GM23338 (cell line): ENCODE measurements at regions not wholly inside any gene's neighbourhood (a gene's known extent, or its start where the extent isn't known, plus 50 kb on each side); places are given as distances from the start of the nearest gene placed in this dataset.

ENCODE experiments used
- ATAC-seq: fragments of 200-7000 bp; cut with Tn5 transposase; 3 replicates; pipeline ENCODE4 v1.9.1; 2020
- DNase-seq: peaks from one replicate; pipeline ENCODE4 v3.0.0-alpha.2; 2015; ENCODE audit warnings: low spot score
- H2AFZ ChIP-seq: fragments of 200-600 bp; sonication (generic); 2 replicates; pipeline ENCODE4 v1.8.0; 2016; ENCODE audit warnings: antibody characterized with exemption, mild to moderate bottlenecking, moderate library complexity
- H3F3A ChIP-seq: fragments of 200-600 bp; sonication (generic); replicated peaks from 2 replicates; pipeline ENCODE4 v1.8.0; 2017; ENCODE audit warnings: antibody characterized with exemption, mixed run types, low read depth
- H3K27ac ChIP-seq: fragments of 200-600 bp; sonication (generic); 2 replicates; pipeline ENCODE4 v1.6.1; 2016; ENCODE audit warnings: low read depth
- H3K27me3 ChIP-seq: fragments of 200-600 bp; sonication (generic); 2 replicates; pipeline ENCODE4 v1.8.0; 2016; ENCODE audit warnings: mild to moderate bottlenecking, mixed run types, moderate library complexity; ENCODE audit not compliant: insufficient read depth
- H3K36me3 ChIP-seq: fragments of 200-600 bp; sonication (generic); 2 replicates; pipeline ENCODE4 v1.8.0; 2016; ENCODE audit warnings: mild to moderate bottlenecking; ENCODE audit not compliant: insufficient read depth
- H3K4me1 ChIP-seq: fragments of 200-600 bp; sonication (generic); 2 replicates; pipeline ENCODE4 v1.8.0; 2016; ENCODE audit warnings: mild to moderate bottlenecking, moderate library complexity; ENCODE audit not compliant: insufficient read depth
- H3K4me2 ChIP-seq: fragments of 200-600 bp; sonication (generic); 2 replicates; pipeline ENCODE4 v1.7.1; 2017; ENCODE audit warnings: mixed run types
- H3K4me3 ChIP-seq: fragments of 200-600 bp; sonication (generic); 2 replicates; pipeline ENCODE4 v1.6.1; 2016; ENCODE audit warnings: mixed run types
- H3K79me2 ChIP-seq: fragments of 200-600 bp; sonication (generic); replicated peaks from 2 replicates; pipeline ENCODE4 v1.8.0; 2017; ENCODE audit warnings: mild to moderate bottlenecking; ENCODE audit not compliant: insufficient read depth
- H3K9me2 ChIP-seq: fragments of 200-600 bp; sonication (generic); 2 replicates; pipeline ENCODE4 v1.8.0; 2017; ENCODE audit not compliant: insufficient read depth
- H4K20me1 ChIP-seq: fragments of 200-600 bp; sonication (generic); replicated peaks from 2 replicates; pipeline ENCODE4 v1.8.0; 2017; ENCODE audit warnings: mild to moderate bottlenecking; ENCODE audit not compliant: insufficient read depth
- H3K27ac Mint-ChIP-seq: 2 replicates; pipeline ENCODE4 v1.8.0; 2020; ENCODE audit warnings: inconsistent platforms, mild to moderate bottlenecking, moderate library complexity, mixed read lengths
- H3K27me3 Mint-ChIP-seq: 3 replicates; pipeline ENCODE4 v1.8.0; 2022; ENCODE audit warnings: low read depth, mild to moderate bottlenecking, moderate library complexity, mixed read lengths, inconsistent platforms; ENCODE audit not compliant: insufficient read depth, poor library complexity
- H3K36me3 Mint-ChIP-seq: 3 replicates; pipeline ENCODE4 v1.8.0; 2021; ENCODE audit warnings: low read depth, mild to moderate bottlenecking, inconsistent platforms, moderate library complexity, mixed read lengths
- H3K4me1 Mint-ChIP-seq: 3 replicates; pipeline ENCODE4 v1.8.0; 2020; ENCODE audit warnings: mild to moderate bottlenecking, inconsistent platforms, mixed read lengths
- H3K4me3 Mint-ChIP-seq: 3 replicates; pipeline ENCODE4 v1.8.0; 2021; ENCODE audit warnings: moderate library complexity, mild to moderate bottlenecking, inconsistent platforms, mixed read lengths
- H3K9me3 Mint-ChIP-seq: 3 replicates; pipeline ENCODE4 v1.8.0; 2020; ENCODE audit warnings: moderate library complexity, mild to moderate bottlenecking, inconsistent platforms, mixed read lengths
- EZH2 ChIP-seq: fragments of 200-600 bp; sonication (generic); IDR thresholded peaks from one replicate; pipeline ENCODE4 v1.8.0; 2017; ENCODE audit warnings: antibody characterized with exemption, mild to moderate bottlenecking, low read depth; ENCODE audit not compliant: unreplicated experiment
- EZH2phosphoT487 ChIP-seq: fragments of 200-600 bp; sonication (generic); IDR thresholded peaks from one replicate; pipeline ENCODE4 v1.8.1; 2018; ENCODE audit warnings: antibody characterized with exemption; ENCODE audit not compliant: unreplicated experiment
- JUNB ChIP-seq: IDR thresholded peaks from one replicate; pipeline ENCODE4 v1.6.1; 2016; ENCODE audit warnings: antibody characterized with exemption; ENCODE audit not compliant: unreplicated experiment
- NANOG ChIP-seq: IDR thresholded peaks from 2 replicates; pipeline ENCODE4 v1.6.1; 2016; ENCODE audit warnings: antibody characterized with exemption, borderline replicate concordance
- ZNF114 ChIP-seq: fragments of 250-450 bp; sonication (Bioruptor Pico); IDR thresholded peaks from 2 replicates; pipeline ENCODE4 v1.5.0; 2020; ENCODE audit warnings: mild to moderate bottlenecking, moderate library complexity
- TF ChIP-seq, protein P1 (sequence below), 2 experiments: fragments of 200-600 bp in 1 of 2; sonication (generic) in 1 of 2; conservative IDR thresholded peaks; 2 replicates each; pipeline versions ENCODE4 v1.5.1 to v1.6.1; 2016 to 2017; ENCODE audit warnings: antibody characterized with exemption in 2 of 2, low read depth in 2 of 2, mild to moderate bottlenecking in 2 of 2, moderate library complexity in 1 of 2
- TF ChIP-seq, protein P2 (sequence below): IDR thresholded peaks from 2 replicates; pipeline ENCODE4 v1.6.1; 2016; ENCODE audit warnings: antibody characterized with exemption
- TF ChIP-seq, protein P3 (sequence below): fragments of 250-450 bp; sonication (Bioruptor Pico); IDR thresholded peaks from 2 replicates; pipeline ENCODE4 v1.5.0; 2020; ENCODE audit warnings: mild to moderate bottlenecking, moderate library complexity

DNA sequence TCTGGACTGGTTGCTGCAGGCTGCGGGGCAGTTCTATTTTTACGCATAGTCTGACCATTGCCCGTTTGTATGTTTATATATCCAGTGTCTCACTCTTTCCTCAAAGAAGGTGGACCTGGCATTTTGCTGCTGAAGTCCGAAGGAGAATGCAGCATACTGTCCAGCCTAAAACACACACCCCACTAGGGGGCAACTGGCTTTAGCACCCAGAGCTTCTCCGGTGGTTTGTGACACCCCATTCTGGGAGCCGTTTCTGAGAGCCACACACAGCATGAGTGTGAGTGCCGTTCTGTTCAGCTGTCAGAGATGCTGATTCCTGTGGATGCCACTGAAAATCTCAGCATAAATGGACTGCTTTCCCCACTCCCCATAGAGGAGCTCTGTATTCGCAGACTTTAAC is 290.5 kb upstream of the TAS2R1 start:
- H3K4me3 ChIP-seq: no peak overlapping the region
- H3K4me3 Mint-ChIP-seq: no peak overlapping the region
- no peaks in the 10 kb centered on the region for H3K27me3 ChIP-seq
- no peak overlapping the region for H3K27ac Mint-ChIP-seq
- no peak overlapping the region for H2AFZ ChIP-seq
- no peak for ATAC-seq
- H3K36me3 ChIP-seq: no peaks in the 10 kb centered on the region
- peaks cover 16% of the 10 kb centered on the region; the same call in 1 of the 2 replicates for H3K9me2 ChIP-seq
- no peaks in the 10 kb centered on the region for H4K20me1 ChIP-seq
- peaks cover 4% of the 10 kb centered on the region for H3K27me3 Mint-ChIP-seq
- H3K36me3 Mint-ChIP-seq: peaks cover 22% of the 10 kb centered on the region; the same call in 2 of the 3 replicates
- peaks cover 14% of the 10 kb centered on the region; the same call in 2 of the 3 replicates for H3K4me1 Mint-ChIP-seq
- H3K9me3 Mint-ChIP-seq: peaks cover 29% of the 10 kb centered on the region
- no peaks in the 10 kb centered on the region for H3K79me2 ChIP-seq
- H3F3A ChIP-seq: no peaks in the 10 kb centered on the region
- H3K4me2 ChIP-seq: no peak overlapping the region
- DNase-seq: no peak
- peaks cover 11% of the 10 kb centered on the region; the same call in 1 of the 2 replicates for H3K4me1 ChIP-seq
- TF ChIP-seq, protein P1, sequence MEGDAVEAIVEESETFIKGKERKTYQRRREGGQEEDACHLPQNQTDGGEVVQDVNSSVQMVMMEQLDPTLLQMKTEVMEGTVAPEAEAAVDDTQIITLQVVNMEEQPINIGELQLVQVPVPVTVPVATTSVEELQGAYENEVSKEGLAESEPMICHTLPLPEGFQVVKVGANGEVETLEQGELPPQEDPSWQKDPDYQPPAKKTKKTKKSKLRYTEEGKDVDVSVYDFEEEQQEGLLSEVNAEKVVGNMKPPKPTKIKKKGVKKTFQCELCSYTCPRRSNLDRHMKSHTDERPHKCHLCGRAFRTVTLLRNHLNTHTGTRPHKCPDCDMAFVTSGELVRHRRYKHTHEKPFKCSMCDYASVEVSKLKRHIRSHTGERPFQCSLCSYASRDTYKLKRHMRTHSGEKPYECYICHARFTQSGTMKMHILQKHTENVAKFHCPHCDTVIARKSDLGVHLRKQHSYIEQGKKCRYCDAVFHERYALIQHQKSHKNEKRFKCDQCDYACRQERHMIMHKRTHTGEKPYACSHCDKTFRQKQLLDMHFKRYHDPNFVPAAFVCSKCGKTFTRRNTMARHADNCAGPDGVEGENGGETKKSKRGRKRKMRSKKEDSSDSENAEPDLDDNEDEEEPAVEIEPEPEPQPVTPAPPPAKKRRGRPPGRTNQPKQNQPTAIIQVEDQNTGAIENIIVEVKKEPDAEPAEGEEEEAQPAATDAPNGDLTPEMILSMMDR (conservative IDR thresholded peaks at IDR 0.05; ENCODE audit: low read depth in 2 of 2): peak in 1 of 2 experiments; percentile 9; a peak in 1 of 4 replicates
- TF ChIP-seq, protein P2, sequence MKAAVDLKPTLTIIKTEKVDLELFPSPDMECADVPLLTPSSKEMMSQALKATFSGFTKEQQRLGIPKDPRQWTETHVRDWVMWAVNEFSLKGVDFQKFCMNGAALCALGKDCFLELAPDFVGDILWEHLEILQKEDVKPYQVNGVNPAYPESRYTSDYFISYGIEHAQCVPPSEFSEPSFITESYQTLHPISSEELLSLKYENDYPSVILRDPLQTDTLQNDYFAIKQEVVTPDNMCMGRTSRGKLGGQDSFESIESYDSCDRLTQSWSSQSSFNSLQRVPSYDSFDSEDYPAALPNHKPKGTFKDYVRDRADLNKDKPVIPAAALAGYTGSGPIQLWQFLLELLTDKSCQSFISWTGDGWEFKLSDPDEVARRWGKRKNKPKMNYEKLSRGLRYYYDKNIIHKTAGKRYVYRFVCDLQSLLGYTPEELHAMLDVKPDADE: no peak
- TF ChIP-seq ZNF114 (CRISPR knock-in tag): no peak
- no peak for TF ChIP-seq EZH2phosphoT487
- no peak overlapping the region for H3K27ac ChIP-seq

DNA sequence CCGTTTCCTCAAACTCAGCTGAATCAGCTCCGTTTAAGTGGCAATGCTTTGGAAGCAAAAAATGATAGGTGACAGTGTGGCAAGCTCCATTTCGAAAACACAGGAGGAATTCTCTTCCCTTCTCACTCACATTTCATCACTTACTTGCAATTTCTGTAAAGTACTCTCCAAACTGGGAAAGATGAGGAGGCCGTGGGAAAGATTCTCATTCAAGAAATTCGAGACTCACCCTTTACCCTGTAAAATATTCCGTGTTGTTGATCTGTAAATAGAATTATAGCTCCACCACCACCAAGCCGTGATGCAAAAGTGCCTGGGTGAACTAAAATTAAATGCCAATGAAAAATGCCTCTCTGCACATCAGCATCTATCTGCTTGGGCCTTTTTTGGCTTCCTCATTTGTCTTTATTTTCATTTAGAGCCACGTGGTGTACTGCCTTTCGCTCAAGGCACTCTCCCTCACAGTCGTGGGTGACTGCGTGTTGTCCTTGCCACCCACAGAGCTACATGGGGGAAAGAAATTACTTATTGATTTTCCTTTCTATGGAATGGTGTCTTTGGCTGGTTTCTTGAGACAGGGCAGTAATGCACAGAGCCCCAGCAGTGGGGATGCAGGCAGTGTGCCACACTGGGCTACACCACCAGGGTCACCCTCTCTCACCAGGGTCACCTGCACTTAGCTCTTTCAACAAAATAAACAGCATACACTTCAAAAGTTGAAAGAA is 289.3 kb upstream of the TAS2R1 start:
- Histone ChIP-seq H3K4me3 (no peak overlapping the region), H4K20me1 (no peaks in the 10 kb centered on the region), H3K79me2 (no peaks in the 10 kb centered on the region), H3K27ac (0 out of 2 replicates have a peak overlapping the region, but pooled peaks have one; percentile 14), H3F3A (no peaks in the 10 kb centered on the region), H3K4me2 (no peak overlapping the region), H3K4me1 (peaks cover 11% of the 10 kb centered on the region; the same call in 1 of the 2 replicates), H3K36me3 (no peaks in the 10 kb centered on the region), H3K9me2 (peaks cover 5% of the 10 kb centered on the region; the same call in 1 of the 2 replicates), H3K27me3 (no peaks in the 10 kb centered on the region), H2AFZ (peak overlapping the region; percentile 70; the same call in 1 of the 2 replicates)
- peaks cover 21% of the 10 kb centered on the region for H3K9me3 Mint-ChIP-seq
- H3K4me3 Mint-ChIP-seq: no peak overlapping the region
- peaks cover 15% of the 10 kb centered on the region; the same call in 2 of the 3 replicates for H3K36me3 Mint-ChIP-seq
- DNase-seq (no peak), ATAC-seq (no peak)
- peaks cover 14% of the 10 kb centered on the region; the same call in 2 of the 3 replicates for H3K4me1 Mint-ChIP-seq
- peaks cover 4% of the 10 kb centered on the region for H3K27me3 Mint-ChIP-seq
- no peak overlapping the region for H3K27ac Mint-ChIP-seq
- TF ChIP-seq EZH2 (no peak), EZH2phosphoT487 (no peak), JUNB (no peak), NANOG (no peak)
- TF ChIP-seq, protein P3, sequence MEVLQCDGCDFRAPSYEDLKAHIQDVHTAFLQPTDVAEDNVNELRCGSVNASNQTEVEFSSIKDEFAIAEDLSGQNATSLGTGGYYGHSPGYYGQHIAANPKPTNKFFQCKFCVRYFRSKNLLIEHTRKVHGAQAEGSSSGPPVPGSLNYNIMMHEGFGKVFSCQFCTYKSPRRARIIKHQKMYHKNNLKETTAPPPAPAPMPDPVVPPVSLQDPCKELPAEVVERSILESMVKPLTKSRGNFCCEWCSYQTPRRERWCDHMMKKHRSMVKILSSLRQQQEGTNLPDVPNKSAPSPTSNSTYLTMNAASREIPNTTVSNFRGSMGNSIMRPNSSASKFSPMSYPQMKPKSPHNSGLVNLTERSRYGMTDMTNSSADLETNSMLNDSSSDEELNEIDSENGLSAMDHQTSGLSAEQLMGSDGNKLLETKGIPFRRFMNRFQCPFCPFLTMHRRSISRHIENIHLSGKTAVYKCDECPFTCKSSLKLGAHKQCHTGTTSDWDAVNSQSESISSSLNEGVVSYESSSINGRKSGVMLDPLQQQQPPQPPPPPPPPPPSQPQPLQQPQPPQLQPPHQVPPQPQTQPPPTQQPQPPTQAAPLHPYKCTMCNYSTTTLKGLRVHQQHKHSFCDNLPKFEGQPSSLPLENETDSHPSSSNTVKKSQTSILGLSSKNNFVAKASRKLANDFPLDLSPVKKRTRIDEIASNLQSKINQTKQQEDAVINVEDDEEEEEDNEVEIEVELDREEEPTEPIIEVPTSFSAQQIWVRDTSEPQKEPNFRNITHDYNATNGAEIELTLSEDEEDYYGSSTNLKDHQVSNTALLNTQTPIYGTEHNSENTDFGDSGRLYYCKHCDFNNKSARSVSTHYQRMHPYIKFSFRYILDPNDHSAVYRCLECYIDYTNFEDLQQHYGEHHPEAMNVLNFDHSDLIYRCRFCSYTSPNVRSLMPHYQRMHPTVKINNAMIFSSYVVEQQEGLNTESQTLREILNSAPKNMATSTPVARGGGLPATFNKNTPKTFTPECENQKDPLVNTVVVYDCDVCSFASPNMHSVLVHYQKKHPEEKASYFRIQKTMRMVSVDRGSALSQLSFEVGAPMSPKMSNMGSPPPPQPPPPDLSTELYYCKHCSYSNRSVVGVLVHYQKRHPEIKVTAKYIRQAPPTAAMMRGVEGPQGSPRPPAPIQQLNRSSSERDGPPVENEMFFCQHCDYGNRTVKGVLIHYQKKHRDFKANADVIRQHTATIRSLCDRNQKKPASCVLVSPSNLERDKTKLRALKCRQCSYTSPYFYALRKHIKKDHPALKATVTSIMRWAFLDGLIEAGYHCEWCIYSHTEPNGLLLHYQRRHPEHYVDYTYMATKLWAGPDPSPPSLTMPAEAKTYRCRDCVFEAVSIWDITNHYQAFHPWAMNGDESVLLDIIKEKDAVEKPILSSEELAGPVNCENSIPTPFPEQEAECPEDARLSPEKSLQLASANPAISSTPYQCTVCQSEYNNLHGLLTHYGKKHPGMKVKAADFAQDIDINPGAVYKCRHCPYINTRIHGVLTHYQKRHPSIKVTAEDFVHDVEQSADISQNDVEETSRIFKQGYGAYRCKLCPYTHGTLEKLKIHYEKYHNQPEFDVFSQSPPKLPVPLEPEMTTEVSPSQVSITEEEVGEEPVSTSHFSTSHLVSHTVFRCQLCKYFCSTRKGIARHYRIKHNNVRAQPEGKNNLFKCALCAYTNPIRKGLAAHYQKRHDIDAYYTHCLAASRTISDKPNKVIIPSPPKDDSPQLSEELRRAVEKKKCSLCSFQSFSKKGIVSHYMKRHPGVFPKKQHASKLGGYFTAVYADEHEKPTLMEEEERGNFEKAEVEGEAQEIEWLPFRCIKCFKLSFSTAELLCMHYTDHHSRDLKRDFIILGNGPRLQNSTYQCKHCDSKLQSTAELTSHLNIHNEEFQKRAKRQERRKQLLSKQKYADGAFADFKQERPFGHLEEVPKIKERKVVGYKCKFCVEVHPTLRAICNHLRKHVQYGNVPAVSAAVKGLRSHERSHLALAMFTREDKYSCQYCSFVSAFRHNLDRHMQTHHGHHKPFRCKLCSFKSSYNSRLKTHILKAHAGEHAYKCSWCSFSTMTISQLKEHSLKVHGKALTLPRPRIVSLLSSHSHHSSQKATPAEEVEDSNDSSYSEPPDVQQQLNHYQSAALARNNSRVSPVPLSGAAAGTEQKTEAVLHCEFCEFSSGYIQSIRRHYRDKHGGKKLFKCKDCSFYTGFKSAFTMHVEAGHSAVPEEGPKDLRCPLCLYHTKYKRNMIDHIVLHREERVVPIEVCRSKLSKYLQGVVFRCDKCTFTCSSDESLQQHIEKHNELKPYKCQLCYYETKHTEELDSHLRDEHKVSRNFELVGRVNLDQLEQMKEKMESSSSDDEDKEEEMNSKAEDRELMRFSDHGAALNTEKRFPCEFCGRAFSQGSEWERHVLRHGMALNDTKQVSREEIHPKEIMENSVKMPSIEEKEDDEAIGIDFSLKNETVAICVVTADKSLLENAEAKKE (CRISPR knock-in tag): no peak
- TF ChIP-seq, protein P1 (conservative IDR thresholded peaks at IDR 0.05; ENCODE audit: low read depth in 2 of 2): no peak
